Small intestine (tissue), 7 donors: ENCODE measurements at regions not wholly inside any gene's neighbourhood (a gene's known extent, or its start where the extent isn't known, plus 50 kb on each side); places are given as distances from the start of the nearest gene placed in this dataset.

ENCODE experiments used
- DNase-seq, 2 donors: peaks; one replicate each; pipeline versions ENCODE4 v3.0.0 to v3.0.0-alpha.2; 2013
- FAIRE-seq: peaks from 2 replicates; lab custom pipeline; 2012; peaks lifted over from hg19 to GRCh38; lab: Jason Lieb, UNC
- H3K27ac ChIP-seq, 3 donors: one replicate each; pipeline ENCODE4 v1.5.1; 2013; ENCODE audit warnings: low read length in 2 of 3, mild to moderate bottlenecking in 2 of 3, control low read depth in 1 of 3, inconsistent platforms in 1 of 3, low read depth in 1 of 3, moderate library complexity in 1 of 3
- H3K27me3 ChIP-seq, 3 donors: one replicate each; pipeline ENCODE4 v1.6.1; 2013; ENCODE audit warnings: low read length in 3 of 3, inconsistent platforms in 1 of 3; ENCODE audit not compliant: control insufficient read depth in 3 of 3, insufficient read depth in 3 of 3
- H3K36me3 ChIP-seq, 3 donors: one replicate each; pipeline ENCODE4 v1.6.1; 2013; ENCODE audit warnings: low read length in 3 of 3, inconsistent platforms in 1 of 3, low read depth in 1 of 3, mild to moderate bottlenecking in 1 of 3, moderate library complexity in 1 of 3; ENCODE audit not compliant: control insufficient read depth in 3 of 3, insufficient read depth in 2 of 3
- H3K4me1 ChIP-seq, 3 donors: one replicate each; pipeline ENCODE4 v1.6.1; 2013; ENCODE audit warnings: low read length in 2 of 3, inconsistent platforms in 1 of 3, low read depth in 1 of 3, mild to moderate bottlenecking in 1 of 3, moderate library complexity in 1 of 3; ENCODE audit not compliant: control insufficient read depth in 3 of 3, insufficient read depth in 2 of 3
- H3K4me3 ChIP-seq, 3 donors: one replicate each; pipeline ENCODE4 v1.5.1; 2013; ENCODE audit warnings: low read length in 3 of 3, control low read depth in 1 of 3, inconsistent platforms in 1 of 3, low read depth in 1 of 3, mild to moderate bottlenecking in 1 of 3, moderate library complexity in 1 of 3
- H3K9me3 ChIP-seq, 2 donors: one replicate each; pipeline ENCODE4 v1.6.1; 2013; ENCODE audit warnings: low read depth in 1 of 2, low read length in 1 of 2; ENCODE audit not compliant: control insufficient read depth in 2 of 2, insufficient read depth in 1 of 2
- WGBS, 3 donors: extraction: QIAGEN DNeasy Blood & Tissue Kit; methylation state at CpG; one replicate each; pipeline ENCODE4 v1.1.7; 2013; 5-methylcytosine and 5-hydroxymethylcytosine counted together
- donor health status: healthy with polysubstance abuse.
- donor health status: control.
- donor health status: control.
- donor health status: Bipolar disorder and iron deficiency.
- donor health status: healthy.

DNA sequence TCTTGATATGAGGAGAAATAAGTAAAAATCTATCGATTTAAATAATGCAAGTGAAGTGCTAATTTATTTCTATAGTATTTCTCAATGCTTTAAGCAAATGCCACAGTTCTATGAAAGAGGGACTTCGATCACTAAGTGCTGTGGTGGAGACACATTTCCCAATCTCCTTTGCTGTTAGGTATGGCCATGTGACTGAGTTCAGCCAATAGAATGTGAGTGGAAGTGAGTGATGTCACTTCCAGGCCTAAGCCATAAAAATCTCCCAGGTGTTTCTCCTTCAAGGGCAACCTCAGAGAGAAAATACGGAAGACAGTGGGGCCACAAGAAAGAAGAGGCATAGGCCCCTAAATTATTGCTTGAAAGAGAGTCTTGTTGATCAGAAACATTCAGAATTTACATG lies 100.3 kb upstream of the ANKH start:
- DNase-seq: no peak
- H3K4me1 ChIP-seq: no peaks in the 10 kb centered on the region
- no peaks in the 10 kb centered on the region for H3K27me3 ChIP-seq
- no peaks in the 10 kb centered on the region for H3K36me3 ChIP-seq
- WGBS, 3 donors: 92 to 95% (median 94%) methylated on average over 3 of the region's 3 CpGs
- no peaks in the 10 kb centered on the region for H3K9me3 ChIP-seq
- FAIRE-seq: no peak
- no peak overlapping the region for H3K4me3 ChIP-seq
- H3K27ac ChIP-seq: no peak overlapping the region

DNA sequence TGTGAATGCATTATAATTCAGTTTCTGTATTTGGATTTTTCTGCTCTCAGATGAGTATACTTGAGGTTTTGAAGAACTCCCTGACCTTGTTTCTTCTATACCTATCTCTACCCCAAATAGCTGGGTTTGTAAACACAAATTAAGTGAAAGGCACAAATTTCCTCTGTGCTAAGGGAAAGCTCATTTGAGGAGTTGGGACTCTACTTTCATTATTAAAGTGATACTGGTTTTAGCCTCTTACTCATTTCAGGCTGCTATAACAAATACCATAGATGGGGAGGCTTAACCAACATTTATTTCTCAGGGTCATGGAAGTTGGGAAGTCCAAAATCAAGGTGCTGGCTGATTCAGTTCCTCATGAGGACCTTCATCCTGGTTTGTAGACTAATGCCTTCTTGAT lies 97.2 kb upstream of the ANKH start:
- Histone ChIP-seq H3K9me3 (no peaks in the 10 kb centered on the region), H3K27me3 (no peaks in the 10 kb centered on the region), H3K4me1 (no peaks in the 10 kb centered on the region), H3K27ac (no peak overlapping the region), H3K4me3 (no peak overlapping the region), H3K36me3 (no peaks in the 10 kb centered on the region)
- DNase-seq (no peak), FAIRE-seq (no peak)

DNA sequence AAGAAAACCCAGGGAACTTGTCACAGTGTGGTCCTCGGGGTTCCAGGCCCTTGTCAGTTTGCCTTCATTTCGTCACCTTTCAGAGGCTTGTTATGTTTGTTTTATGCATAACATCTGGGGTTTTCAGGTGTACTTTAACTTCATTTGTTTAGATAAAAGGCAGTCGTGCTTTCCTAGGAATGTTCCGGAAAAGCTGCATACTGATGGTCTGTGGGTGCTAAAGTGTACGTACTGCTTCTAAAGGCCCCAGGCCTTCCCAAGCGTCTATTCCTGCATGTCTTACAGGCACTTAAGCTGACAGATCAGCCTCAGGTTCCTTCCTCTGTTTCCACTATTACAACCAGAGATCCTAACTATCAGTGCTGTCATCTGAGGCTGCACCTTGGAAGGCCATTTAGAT lies 95.6 kb upstream of the ANKH start:
- no peaks in the 10 kb centered on the region for H3K9me3 ChIP-seq
- FAIRE-seq: no peak
- no peak for DNase-seq
- no peaks in the 10 kb centered on the region for H3K27me3 ChIP-seq
- no peak overlapping the region for H3K4me3 ChIP-seq
- no peaks in the 10 kb centered on the region for H3K4me1 ChIP-seq
- no peaks in the 10 kb centered on the region for H3K36me3 ChIP-seq
- 72 to 79% (median 75%) methylated on average over 6 of the region's 6 CpGs for whole genome bisulfite sequencing, 3 donors
- H3K27ac ChIP-seq: no peak overlapping the region

DNA sequence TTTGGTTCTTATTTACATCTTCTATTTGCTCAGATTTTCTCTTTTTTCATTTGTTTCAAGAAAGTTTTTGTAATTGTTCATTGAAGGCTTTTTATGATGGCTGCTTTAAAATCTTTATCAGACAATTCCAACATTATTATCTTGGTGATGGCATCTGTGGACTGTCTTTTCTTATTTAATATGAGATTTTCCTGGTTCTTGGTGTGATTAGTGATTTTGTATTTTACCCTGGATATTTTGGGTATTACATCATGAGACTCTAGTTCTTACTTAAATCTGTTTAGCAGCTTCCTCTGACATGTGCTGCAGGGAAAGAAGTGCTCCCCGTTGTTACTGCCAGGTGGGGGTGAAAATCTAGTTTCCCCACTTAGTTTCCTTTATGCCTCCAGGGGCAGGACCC lies 94.2 kb upstream of the ANKH start:
- FAIRE-seq (no peak), DNase-seq (no peak)
- 69 to 93% (median 73%) methylated on average over 1 of the region's 1 CpG for WGBS, 3 donors
- Histone ChIP-seq H3K27me3 (no peaks in the 10 kb centered on the region), H3K4me3 (no peak overlapping the region), H3K9me3 (no peaks in the 10 kb centered on the region), H3K36me3 (no peaks in the 10 kb centered on the region), H3K4me1 (no peaks in the 10 kb centered on the region), H3K27ac (no peak overlapping the region)

DNA sequence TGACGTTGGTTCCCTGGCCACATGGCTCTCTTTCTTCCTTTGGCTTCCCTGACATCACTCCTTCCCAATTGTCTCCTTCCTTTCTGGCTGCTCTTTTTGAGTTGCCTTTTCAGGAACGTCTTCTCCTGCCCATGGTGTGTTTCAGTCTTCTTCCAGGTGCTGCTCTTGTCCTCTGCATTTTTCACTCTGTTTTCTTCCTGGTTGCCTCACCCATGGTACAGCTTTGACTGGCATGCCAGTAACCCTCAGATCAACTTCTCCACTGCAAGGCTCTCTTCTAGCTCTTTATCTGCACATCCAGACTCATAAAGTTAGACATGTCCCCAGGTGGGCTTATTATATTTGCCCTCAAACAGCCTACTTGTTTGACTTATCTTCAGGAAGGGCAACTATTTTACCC lies 91.0 kb upstream of the ANKH start:
- Histone ChIP-seq H3K27ac (no peak overlapping the region), H3K4me3 (no peak overlapping the region), H3K9me3 (no peaks in the 10 kb centered on the region), H3K27me3 (no peaks in the 10 kb centered on the region), H3K36me3 (no peaks in the 10 kb centered on the region), H3K4me1 (no peaks in the 10 kb centered on the region)
- DNase-seq (peak in 1 of 2 donors; percentile 23), FAIRE-seq (no peak)
- 47 to 64% (median 53%) methylated on average over 2 of the region's 2 CpGs for WGBS, 3 donors

DNA sequence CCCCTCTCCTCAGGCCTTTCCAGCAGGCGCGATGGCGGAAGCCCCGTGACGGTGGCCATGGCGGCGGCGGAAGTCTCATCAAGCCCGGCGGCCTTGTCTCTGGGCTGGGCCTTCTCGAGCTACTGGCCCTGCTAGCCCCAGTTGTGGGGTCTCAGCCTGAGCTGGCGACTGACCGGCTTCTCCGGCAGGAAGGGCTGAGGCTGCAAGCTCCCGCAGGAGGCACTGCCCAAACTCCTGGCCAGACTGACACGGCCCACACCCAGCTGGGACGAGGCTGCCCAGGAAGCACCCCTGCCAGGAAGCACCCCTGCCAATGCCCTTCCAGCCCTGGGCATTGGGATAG lies 88.5 kb upstream of the ANKH start:
- 93 to 97% (median 96%) methylated on average over 16 to 17 of the region's 17 CpGs for WGBS, 3 donors
- Histone ChIP-seq H3K36me3 (no peaks in the 10 kb centered on the region), H3K27me3 (no peaks in the 10 kb centered on the region), H3K9me3 (no peaks in the 10 kb centered on the region), H3K4me1 (no peaks in the 10 kb centered on the region), H3K27ac (no peak overlapping the region), H3K4me3 (no peak overlapping the region)
- DNase-seq (no peak), FAIRE-seq (no peak)

DNA sequence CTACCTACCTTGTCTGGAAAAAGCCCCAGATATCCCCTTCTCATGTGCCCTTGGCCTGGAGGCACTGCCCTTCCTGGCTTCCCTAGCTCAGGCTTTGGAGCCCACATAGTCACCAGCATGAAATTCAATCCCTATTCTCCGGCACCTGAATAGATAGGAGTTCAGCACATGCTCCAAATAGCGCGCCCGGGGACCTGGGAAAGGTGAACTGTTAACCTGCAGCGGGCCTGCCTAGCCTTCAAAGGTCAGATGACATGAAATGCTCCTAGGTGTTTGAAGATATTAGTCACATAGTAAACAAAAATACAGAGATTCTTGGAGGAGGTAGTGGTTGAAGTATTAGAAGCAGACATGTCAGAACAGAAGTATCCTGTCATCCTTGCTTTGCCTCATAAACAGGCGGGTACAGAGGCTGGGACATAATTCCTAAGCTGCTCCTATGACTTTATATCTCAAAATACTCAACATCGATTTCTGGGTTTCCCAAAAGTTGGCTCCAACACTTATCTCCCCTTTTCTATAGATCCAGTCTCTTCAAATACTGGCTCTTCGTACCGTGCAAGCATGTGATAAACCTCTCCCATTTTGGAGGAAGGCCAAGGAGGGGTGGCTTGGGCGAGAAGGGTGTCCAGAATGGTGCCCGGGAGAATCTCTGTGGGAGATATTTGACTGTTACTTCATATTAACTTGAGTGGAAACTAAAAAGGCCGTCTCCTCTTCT lies 88.0 kb upstream of the ANKH start:
- Histone ChIP-seq H3K4me3 (no peak overlapping the region), H3K36me3 (no peaks in the 10 kb centered on the region), H3K27me3 (no peaks in the 10 kb centered on the region), H3K9me3 (no peaks in the 10 kb centered on the region), H3K4me1 (no peaks in the 10 kb centered on the region), H3K27ac (no peak overlapping the region)
- DNase-seq: no peak
- WGBS, 3 donors: 79 to 81% (median 80%) methylated on average over 12 of the region's 12 CpGs
- no peak for FAIRE-seq

DNA sequence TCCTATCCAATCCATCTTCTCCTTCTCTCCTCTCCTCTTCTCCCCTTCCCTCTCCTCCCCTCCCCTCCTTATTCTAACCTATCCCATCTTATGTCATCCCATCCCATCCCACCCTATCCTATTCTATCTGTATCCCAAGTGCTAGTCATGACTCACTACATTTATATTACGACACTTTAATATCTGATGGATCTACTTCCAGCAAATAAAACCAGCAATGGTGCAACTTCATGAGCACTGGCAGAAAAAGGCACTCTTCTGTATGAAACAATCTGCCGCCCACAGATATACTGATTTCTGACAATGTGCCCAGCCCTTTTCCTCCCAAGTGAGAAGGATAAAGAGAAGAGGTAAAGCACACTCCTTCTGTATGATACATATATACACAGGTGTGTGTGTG lies 86.6 kb upstream of the ANKH start:
- no peak for FAIRE-seq
- Histone ChIP-seq H3K27ac (no peak overlapping the region), H3K9me3 (no peaks in the 10 kb centered on the region), H3K4me3 (no peak overlapping the region), H3K36me3 (no peaks in the 10 kb centered on the region), H3K27me3 (no peaks in the 10 kb centered on the region), H3K4me1 (no peaks in the 10 kb centered on the region)
- WGBS, 3 donors: 29 to 67% (median 63%) methylated on average over 2 of the region's 2 CpGs
- DNase-seq: no peak

DNA sequence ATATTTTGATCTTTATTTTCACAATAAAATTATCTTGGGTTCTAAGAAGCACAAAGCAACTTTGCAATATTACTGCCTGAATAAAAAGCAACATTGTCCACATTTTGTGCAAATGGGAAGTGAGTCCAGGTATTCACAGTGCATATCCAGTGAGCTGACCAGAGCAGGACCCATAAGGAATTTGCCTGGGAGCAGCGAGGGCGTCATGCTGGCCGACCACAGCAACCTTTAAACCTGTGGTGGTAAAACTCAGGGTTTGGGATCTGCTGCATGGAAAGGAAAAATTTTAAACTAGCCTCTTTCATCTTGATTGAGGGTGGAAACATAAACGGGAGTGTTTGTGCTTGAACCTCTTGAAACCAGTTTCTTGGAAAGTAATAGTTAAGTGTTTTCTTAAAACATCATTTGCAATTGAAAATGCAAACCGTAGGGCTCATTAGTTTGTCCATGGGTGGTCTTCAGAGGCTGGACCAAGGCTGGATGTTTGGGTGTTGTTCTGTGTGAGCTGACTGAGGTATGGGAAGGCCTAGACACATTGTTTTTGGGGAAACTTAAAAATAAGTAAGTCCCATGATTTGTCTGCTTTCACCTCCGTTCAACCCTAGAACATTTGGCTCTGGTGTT lies 85.0 kb upstream of the ANKH start:
- WGBS, 3 donors: 81 to 87% (median 84%) methylated on average over 6 of the region's 6 CpGs
- H3K27ac ChIP-seq: no peak overlapping the region
- no peaks in the 10 kb centered on the region for H3K4me1 ChIP-seq
- no peaks in the 10 kb centered on the region for H3K9me3 ChIP-seq
- no peak for FAIRE-seq
- H3K27me3 ChIP-seq: no peaks in the 10 kb centered on the region
- no peaks in the 10 kb centered on the region for H3K36me3 ChIP-seq
- no peak overlapping the region for H3K4me3 ChIP-seq
- no peak for DNase-seq
